Hepatocyte (in vitro differentiated cells): ENCODE measurements at regions not wholly inside any gene's neighbourhood (a gene's known extent, or its start where the extent isn't known, plus 50 kb on each side); places are given as distances from the start of the nearest gene placed in this dataset.

Source experiments
- DNase-seq: peaks from one replicate; pipeline ENCODE4 v3.0.0-alpha.2; 2016; ENCODE audit warnings: low spot score
- H2AFZ ChIP-seq: fragments of 200-600 bp; sonication (generic); 2 replicates; pipeline ENCODE4 v1.6.0; 2016; ENCODE audit warnings: antibody characterized with exemption, mild to moderate bottlenecking
- H3K27ac ChIP-seq: fragments of 200-600 bp; sonication (generic); 2 replicates; pipeline ENCODE4 v1.5.1; 2016; ENCODE audit warnings: mild to moderate bottlenecking
- H3K27me3 ChIP-seq: fragments of 200-600 bp; sonication (generic); 2 replicates; pipeline ENCODE4 v1.6.1; 2016
- H3K36me3 ChIP-seq: fragments of 200-600 bp; sonication (generic); replicated peaks from 2 replicates; pipeline ENCODE4 v1.5.1; 2016; ENCODE audit warnings: low read depth; ENCODE audit not compliant: insufficient read depth
- H3K4me1 ChIP-seq: fragments of 200-600 bp; sonication (generic); 2 replicates; pipeline ENCODE4 v1.5.1; 2016; ENCODE audit warnings: mild to moderate bottlenecking, moderate library complexity; ENCODE audit not compliant: insufficient read depth
- H3K4me2 ChIP-seq: fragments of 200-600 bp; sonication (generic); 2 replicates; pipeline ENCODE4 v1.6.0; 2016
- H3K4me3 ChIP-seq: fragments of 200-600 bp; sonication (generic); 2 replicates; pipeline ENCODE4 v1.5.1; 2016; ENCODE audit warnings: mild to moderate bottlenecking
- H3K79me2 ChIP-seq: fragments of 200-600 bp; sonication (generic); 2 replicates; pipeline ENCODE4 v1.6.0; 2017; ENCODE audit warnings: mild to moderate bottlenecking
- H3K9me2 ChIP-seq: fragments of 200-600 bp; sonication (generic); replicated peaks from 2 replicates; pipeline ENCODE4 v1.6.0; 2017; ENCODE audit warnings: mild to moderate bottlenecking; ENCODE audit not compliant: insufficient read depth
- H3K9me3 ChIP-seq: fragments of 200-600 bp; sonication (generic); 2 replicates; pipeline ENCODE4 v1.5.1; 2016; ENCODE audit warnings: low read depth, mild to moderate bottlenecking
- H4K20me1 ChIP-seq: fragments of 200-600 bp; sonication (generic); 2 replicates; pipeline ENCODE4 v1.6.0; 2016; ENCODE audit warnings: mild to moderate bottlenecking; ENCODE audit not compliant: insufficient read depth, poor library complexity, severe bottlenecking
- CTCF ChIP-seq: fragments of 200-600 bp; sonication (generic); IDR thresholded peaks from 2 replicates; pipeline ENCODE4 v1.5.1; 2016; ENCODE audit warnings: antibody characterized with exemption, mild to moderate bottlenecking; ENCODE audit not compliant: poor library complexity
- EZH2 ChIP-seq: fragments of 200-600 bp; sonication (generic); IDR thresholded peaks from 2 replicates; pipeline ENCODE4 v1.6.1; 2016; ENCODE audit warnings: antibody characterized with exemption, mild to moderate bottlenecking, borderline replicate concordance
- EZH2phosphoT487 ChIP-seq: fragments of 200-600 bp; sonication (generic); IDR thresholded peaks from one replicate; pipeline ENCODE4 v1.6.1; 2018; ENCODE audit warnings: antibody characterized with exemption, mild to moderate bottlenecking, low read depth, moderate library complexity; ENCODE audit not compliant: unreplicated experiment, severe bottlenecking
- WGBS: methylation state at CpG from one replicate; pipeline ENCODE4 v1.1.6; 2016; ENCODE audit warnings: low lambda C conversion rate; ENCODE audit errors: missing lambda C conversion rate; 5-methylcytosine and 5-hydroxymethylcytosine counted together

- H3K9me3 ChIP-seq = no peaks in the 10 kb centered on the region
- H3K4me1 ChIP-seq = no peaks in the 10 kb centered on the region
- TF ChIP-seq CTCF (no peak), EZH2 (no peak), EZH2phosphoT487 (no peak)
- no peaks in the 10 kb centered on the region for H3K79me2 ChIP-seq
- no peaks in the 10 kb centered on the region for H3K9me2 ChIP-seq
- H3K27ac ChIP-seq = no peak overlapping the region
- H3K36me3 ChIP-seq = no peaks in the 10 kb centered on the region
- no peak overlapping the region for H3K4me2 ChIP-seq
- WGBS = 82% methylated on average over 5 of the region's 5 CpGs
- H3K27me3 ChIP-seq = peaks cover 3% of the 10 kb centered on the region
- H3K4me3 ChIP-seq = no peak overlapping the region
- no peaks in the 10 kb centered on the region for H4K20me1 ChIP-seq
- no peak overlapping the region for H2AFZ ChIP-seq
- no peak for DNase-seq
These were observed 84.7 kb upstream of the VASH1 start for GRCh38 chr14:76676539-76676938.

GRCh38 chr14:76677534-76678145, 83.6 kb upstream of the VASH1 start:
- Histone ChIP-seq H4K20me1 (no peaks in the 10 kb centered on the region), H3K36me3 (no peaks in the 10 kb centered on the region), H2AFZ (no peak overlapping the region), H3K9me3 (no peaks in the 10 kb centered on the region), H3K4me3 (no peak overlapping the region), H3K27me3 (peaks cover 3% of the 10 kb centered on the region), H3K9me2 (no peaks in the 10 kb centered on the region), H3K4me1 (no peaks in the 10 kb centered on the region), H3K27ac (no peak overlapping the region), H3K4me2 (no peak overlapping the region), H3K79me2 (no peaks in the 10 kb centered on the region)
- no peak for TF ChIP-seq CTCF
- TF ChIP-seq EZH2 = no peak
- no peak for TF ChIP-seq EZH2phosphoT487
- DNase-seq = no peak
- WGBS = 83% methylated on average over 4 of the region's 4 CpGs

GRCh38 chr14:76678244-76678800, 82.9 kb upstream of the VASH1 start:
- no peak for DNase-seq
- H3K9me2 ChIP-seq = no peaks in the 10 kb centered on the region
- WGBS = 87% methylated on average over 5 of the region's 5 CpGs
- H3K4me2 ChIP-seq = no peak overlapping the region
- H4K20me1 ChIP-seq = no peaks in the 10 kb centered on the region
- H3K79me2 ChIP-seq = no peaks in the 10 kb centered on the region
- H3K9me3 ChIP-seq = no peaks in the 10 kb centered on the region
- H3K27me3 ChIP-seq = peaks cover 3% of the 10 kb centered on the region
- H3K36me3 ChIP-seq = no peaks in the 10 kb centered on the region
- TF ChIP-seq CTCF = no peak
- TF ChIP-seq EZH2phosphoT487 = no peak
- TF ChIP-seq EZH2 = no peak
- H3K4me1 ChIP-seq = no peaks in the 10 kb centered on the region
- H3K27ac ChIP-seq = no peak overlapping the region
- no peak overlapping the region for H2AFZ ChIP-seq
- no peak overlapping the region for H3K4me3 ChIP-seq
